ENCODE measurements at regions not wholly inside any gene's neighbourhood (a gene's known extent, or its start where the extent isn't known, plus 50 kb on each side); places are given as distances from the start of the nearest gene placed in this dataset.

DNA sequence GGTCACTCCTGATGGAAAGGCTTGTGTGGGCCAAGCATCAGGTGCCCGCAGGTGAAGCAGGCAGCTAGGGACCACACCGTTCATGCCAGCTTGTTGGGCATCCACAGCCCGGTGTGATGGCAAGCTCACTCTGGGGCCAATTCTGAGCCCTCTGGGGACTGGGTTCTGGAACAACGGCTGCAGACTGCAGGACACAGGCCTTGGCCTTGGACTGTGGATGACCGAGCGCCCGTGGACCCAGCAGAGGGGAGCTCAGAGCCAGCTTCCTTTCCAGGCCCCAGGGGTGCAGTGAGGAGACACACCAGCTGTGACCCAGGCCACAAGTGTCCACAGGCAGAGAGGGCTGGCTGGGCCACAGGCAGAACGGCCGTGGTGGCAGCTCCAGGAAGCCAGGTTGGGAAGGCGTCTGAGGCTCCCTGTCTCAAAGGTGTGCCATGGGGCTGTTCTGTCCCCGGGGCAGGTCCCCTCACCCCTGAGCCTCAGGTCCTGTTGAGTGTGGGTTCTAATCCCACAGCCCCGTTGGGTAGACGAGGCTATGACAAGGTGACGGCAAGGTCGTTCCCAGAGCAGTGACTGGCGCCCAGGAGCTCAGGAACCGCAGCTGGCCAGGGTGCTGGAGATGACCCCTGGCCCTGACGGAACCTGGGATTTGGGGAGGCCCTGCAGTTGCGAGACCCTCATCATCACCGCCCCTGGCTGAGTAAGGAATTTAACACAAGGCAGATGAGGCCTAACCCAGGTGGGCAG is 1079.4 kb downstream of the BRD1 start:
- no peak for ATAC-seq (replicated peaks in 6 of 8)
- 27 to 98% (median 57%) methylated on average over 3 to 6 of the region's 20 CpGs; no CpG with 5 or more reads in 7 of the 10 experiments for WGBS, 10 experiments
- in situ Hi-C loops (cut with MboI; ENCODE audit: low pct_unique_long_range_greater_than_20kb in 2 of 9, low sequenced_read_pairs in 9 of 9, unreplicated experiment in 9 of 9), result no loop called here
- H3K27ac ChIP-seq, result no peak overlapping the region
- H3K4me3 ChIP-seq, result no peak overlapping the region
- H3K4me1 ChIP-seq (replicated peaks in 1 of 2), result no peaks in the 10 kb centered on the region

DNA sequence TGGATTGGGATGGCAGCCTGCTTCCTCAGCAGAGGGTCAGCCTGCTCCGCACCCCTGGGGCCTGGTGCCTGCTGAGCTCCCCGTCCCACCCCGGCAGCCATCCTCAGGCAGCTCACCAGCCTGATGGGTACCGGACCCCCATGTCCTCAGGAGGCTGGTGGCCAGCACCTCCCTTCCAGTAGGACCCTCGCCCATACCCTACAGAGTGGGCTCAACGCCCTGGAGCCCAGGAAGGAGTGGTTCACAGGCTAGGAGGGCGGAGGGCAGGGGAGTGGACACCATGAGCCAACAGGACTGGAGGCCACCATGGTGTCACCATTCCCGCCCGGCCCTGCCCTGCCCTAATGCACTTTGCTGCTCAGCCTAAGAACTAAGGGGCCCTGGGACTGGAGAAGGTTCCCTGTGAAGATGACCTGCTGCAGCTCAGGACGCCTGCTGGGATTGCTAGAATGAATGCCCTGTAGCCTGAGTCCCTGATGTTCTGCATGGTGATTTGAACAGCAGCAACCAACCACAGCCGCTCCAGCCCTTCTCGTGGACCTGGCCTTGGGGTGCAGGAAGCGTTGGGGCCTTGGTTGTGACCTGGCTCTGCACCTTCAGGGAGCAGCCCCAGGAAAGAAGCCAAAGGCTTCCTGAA is 1080.8 kb downstream of the BRD1 start:
- H3K4me1 ChIP-seq (replicated peaks in 1 of 2), result no peaks in the 10 kb centered on the region
- H3K4me3 ChIP-seq, result no peak overlapping the region
- in situ Hi-C loops (cut with MboI; ENCODE audit: low pct_unique_long_range_greater_than_20kb in 2 of 9, low sequenced_read_pairs in 9 of 9, unreplicated experiment in 9 of 9), result no loop called here
- ATAC-seq (replicated peaks in 6 of 8), result no peak
- WGBS, 10 experiments, result 67 to 93% (median 73%) methylated on average over 1 to 3 of the region's 13 CpGs; no CpG with 5 or more reads in 6 of the 10 experiments
- no peak overlapping the region for H3K27ac ChIP-seq

DNA sequence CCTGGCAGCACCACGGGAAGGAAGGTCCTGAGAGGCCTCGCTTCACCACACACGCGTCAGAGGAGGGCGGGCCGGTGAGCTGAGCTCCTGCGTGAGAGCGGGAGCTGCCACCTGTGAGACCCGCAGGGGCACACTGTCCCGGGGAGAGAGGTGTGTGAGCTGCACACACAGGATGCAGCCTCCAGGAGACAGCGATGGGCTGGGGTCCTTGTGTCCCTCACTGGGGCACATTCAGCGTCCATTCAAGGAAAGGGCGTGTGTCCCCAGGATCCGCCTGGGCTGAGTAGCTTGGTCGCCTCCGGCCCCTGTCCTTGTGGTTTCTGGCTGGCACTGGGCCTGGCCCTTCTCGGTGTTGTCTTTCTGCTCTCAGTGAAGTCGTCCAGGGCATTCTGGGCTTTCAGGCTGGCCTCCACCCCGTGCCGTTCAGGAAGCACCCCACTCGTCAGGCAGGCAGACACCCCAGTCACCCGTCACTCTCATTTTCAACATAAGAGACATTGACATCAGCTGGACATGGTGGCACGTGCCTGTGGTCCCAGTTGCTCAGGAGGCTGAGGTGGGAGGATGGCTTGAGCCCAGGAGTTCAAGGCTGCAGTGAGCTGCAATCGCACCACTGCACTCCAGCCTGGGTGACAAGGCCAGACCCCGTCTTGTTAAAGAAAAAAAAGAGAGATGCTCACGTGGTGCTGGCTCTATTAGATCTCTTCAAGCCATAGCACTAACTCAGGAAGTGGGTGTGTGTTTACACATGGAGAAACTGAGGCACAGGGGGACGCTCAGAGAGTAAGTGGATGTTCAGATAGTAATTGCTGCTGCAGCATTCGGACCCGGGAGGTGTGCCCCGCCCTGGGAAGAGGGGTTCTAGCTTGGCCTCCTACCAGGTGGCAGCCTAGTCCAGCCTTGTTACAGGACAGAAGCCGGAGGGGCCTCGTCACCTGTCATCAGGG is 1081.6 kb downstream of the BRD1 start:
- H3K4me3 ChIP-seq, result no peak overlapping the region
- no peak for ATAC-seq (replicated peaks in 6 of 8)
- no peaks in the 10 kb centered on the region for H3K4me1 ChIP-seq (replicated peaks in 1 of 2)
- in situ Hi-C loops (cut with MboI; ENCODE audit: low pct_unique_long_range_greater_than_20kb in 2 of 9, low sequenced_read_pairs in 9 of 9, unreplicated experiment in 9 of 9), result no loop called here
- 0 to 88% (median 50%) methylated on average over 1 to 5 of the region's 32 CpGs; no CpG with 5 or more reads in 3 of the 10 experiments for WGBS, 10 experiments
- H3K27ac ChIP-seq, result no peak overlapping the region

DNA sequence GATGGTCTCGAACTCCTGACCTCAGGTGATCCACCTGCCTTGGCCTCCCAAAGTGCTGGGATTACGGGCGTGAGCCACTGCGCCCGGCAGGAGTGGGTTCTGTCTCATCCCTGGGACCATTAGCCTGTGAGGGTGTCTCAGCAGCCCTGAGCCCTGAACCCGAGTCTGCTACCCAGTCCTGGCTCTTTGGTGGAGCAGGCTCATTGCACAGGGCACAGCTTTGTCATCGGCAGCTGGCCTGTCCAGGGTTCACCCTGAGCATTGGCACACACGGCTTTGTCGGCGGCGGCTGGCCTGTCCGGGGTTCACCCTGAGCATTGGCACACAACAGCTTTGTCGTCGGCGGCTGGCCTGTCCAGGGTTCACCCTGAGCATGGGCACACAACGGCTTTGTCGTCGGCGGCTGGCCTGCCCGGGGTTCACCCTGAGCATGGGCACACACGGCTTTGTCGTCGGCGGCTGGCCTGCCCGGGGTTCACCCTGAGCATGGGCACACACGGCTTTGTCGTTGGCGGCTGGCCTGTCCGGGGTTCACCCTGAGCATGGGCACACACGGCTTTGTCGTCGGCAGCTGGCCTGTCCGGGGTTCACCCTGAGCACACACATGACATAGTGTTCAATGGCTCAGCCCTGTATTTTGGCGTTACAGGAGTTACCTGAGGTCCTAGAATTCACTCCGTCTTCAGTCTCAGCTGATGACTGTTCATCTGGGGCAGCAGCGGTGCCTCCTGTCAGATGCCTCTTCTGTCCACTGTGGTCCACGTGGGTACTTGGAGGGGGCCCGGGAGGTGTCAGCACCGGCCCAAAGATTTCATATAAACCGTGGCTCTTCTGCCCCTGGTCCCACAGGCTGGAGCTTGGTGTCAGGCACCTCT is 1082.5 kb downstream of the BRD1 start:
- WGBS, 10 experiments, result 20 to 96% (median 80%) methylated on average over 1 to 9 of the region's 40 CpGs; no CpG with 5 or more reads in 3 of the 10 experiments
- ATAC-seq (replicated peaks in 6 of 8), result no peak

DNA sequence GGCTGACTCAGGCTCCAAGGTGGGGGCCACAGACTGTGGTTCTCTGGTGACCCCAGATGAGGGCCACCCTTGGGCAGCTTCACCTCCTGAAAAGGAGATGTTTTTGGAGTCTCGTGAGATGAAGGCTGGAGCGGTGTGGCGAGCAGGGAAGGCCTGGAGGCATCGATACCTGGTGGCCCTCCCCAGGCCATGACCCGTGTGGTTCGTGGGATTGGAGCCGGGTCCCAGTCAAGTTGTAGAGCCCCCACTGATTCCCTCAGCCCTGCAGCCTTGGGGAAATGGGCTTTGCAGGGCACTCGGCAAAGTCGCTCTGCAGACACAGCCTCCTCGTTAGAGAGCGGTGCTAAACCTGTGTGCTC is 1083.4 kb downstream of the BRD1 start:
- in situ Hi-C loops (cut with MboI; ENCODE audit: low pct_unique_long_range_greater_than_20kb in 2 of 9, low sequenced_read_pairs in 9 of 9, unreplicated experiment in 9 of 9), result no loop called here
- no peak overlapping the region for H3K27ac ChIP-seq
- no peak overlapping the region for H3K4me3 ChIP-seq
- no peaks in the 10 kb centered on the region for H3K4me1 ChIP-seq (replicated peaks in 1 of 2)
- no peak for ATAC-seq (replicated peaks in 6 of 8)
- WGBS, 10 experiments, result 83 to 100% (median 88%) methylated on average over 2 to 8 of the region's 11 CpGs; no CpG with 5 or more reads in 5 of the 10 experiments

More for the DNA sequence above, 1082.5 kb downstream of the BRD1 start:
- Histone ChIP-seq H3K27ac (no peak overlapping the region), H3K4me3 (no peak overlapping the region), H3K4me1 (replicated peaks in 1 of 2) (no peaks in the 10 kb centered on the region)
- in situ Hi-C loops (cut with MboI; ENCODE audit: low pct_unique_long_range_greater_than_20kb in 2 of 9, low sequenced_read_pairs in 9 of 9, unreplicated experiment in 9 of 9), result no loop called here

DNA sequence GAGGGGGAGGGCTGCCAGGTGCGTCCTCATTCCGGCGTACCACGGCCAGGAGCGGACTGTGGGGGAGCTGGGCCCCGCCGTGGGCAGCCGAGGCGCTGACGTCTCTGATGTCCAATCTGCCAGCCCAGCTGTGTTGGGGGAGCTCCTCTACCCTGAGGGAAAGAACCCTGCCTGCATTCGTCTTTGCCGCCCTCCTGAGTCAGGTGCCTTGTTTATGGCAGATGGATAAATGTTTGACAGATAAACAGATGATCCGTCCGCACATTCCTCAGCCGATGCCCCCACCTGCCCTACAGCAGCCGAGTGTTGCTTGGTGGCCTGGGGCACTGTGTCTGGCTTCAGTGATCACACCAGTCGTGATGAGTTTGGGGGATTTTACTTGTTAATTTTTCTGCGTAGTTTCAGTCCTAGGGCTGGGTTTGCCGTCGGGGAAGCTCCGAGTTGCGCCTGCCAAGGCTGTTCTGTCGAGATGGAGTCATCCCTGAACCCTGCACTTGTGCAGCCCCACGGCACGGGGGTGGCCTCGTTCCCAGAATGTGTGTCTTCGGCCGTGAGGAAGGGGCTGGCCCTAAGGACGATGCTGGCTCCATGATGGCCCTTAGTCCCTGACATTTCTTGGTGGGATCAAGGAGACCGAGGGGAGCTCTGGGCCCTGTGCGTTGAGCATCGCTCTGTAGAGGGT is 1083.9 kb downstream of the BRD1 start:
- Histone ChIP-seq H3K27ac (no peak overlapping the region), H3K4me3 (no peak overlapping the region), H3K4me1 (replicated peaks in 1 of 2) (no peaks in the 10 kb centered on the region)
- in situ Hi-C loops (cut with MboI; ENCODE audit: low pct_unique_long_range_greater_than_20kb in 2 of 9, low sequenced_read_pairs in 9 of 9, unreplicated experiment in 9 of 9), result no loop called here
- ATAC-seq (replicated peaks in 6 of 8), result no peak
- 55 to 94% (median 75%) methylated on average over 3 to 9 of the region's 32 CpGs; no CpG with 5 or more reads in 3 of the 10 experiments for WGBS, 10 experiments

DNA sequence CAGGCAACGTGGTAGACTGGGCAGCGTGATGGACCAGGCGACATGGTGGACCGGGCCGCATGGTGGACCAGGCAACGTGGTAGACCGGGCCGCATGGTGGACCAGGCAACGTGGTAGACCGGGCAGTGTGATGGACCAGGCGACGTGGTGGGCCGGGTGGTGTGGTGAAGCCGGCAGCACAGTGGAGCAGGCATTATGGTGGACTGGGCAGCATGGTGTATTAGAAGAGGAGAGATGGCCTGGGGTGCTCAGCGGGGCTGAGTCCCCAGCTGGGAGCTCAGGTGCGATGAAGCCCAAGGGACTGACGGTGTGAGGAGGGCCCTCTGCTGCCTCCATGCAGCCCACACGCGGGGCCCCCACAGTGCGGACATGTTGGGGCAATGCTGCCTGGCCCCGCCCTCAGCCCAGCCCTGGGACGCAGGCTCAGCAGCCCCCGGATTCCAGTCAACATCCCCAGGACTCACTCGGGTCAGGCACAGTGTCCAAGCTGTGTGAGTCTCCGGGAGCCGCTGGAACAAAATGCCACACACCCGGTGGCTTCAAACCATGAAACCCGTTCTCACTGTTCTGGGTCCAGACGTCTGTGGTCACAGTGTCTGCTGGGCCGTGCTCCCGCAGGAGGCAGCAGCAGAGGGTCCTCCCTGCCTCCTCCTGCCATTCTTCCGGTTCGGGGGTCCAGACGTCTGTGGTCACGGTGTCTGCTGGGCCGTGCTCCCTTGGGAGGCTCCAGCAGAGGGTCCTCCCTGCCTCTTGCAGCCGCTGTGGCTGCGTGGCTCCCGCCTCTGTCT is 1084.9 kb downstream of the BRD1 start:
- in situ Hi-C loops (cut with MboI; ENCODE audit: low pct_unique_long_range_greater_than_20kb in 2 of 9, low sequenced_read_pairs in 9 of 9, unreplicated experiment in 9 of 9), result no loop called here
- no peak for ATAC-seq (replicated peaks in 6 of 8)
- H3K27ac ChIP-seq, result no peak overlapping the region
- no peaks in the 10 kb centered on the region for H3K4me1 ChIP-seq (replicated peaks in 1 of 2)
- H3K4me3 ChIP-seq, result no peak overlapping the region
- 80 to 100% (median 84%) methylated on average over 1 to 12 of the region's 39 CpGs; no CpG with 5 or more reads in 6 of the 10 experiments for WGBS, 10 experiments

DNA sequence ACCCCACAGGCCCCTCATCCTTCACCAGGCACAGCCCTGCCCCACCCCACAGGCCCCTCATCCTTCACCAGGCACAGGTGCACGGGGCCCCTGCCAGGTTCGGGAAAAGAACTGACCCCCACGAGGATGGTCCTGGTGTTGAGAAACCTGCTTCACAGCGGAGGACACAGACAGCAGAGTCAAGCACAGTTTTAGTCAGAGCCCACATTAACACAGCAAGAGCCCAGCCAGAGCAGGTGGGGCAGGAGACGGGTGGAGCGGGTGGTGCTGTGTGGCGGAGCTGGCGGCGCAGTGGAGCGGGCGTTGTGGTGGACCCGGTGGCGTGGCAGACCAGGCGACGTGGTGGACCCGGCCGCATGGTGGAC is 1085.5 kb downstream of the BRD1 start:
- ATAC-seq (replicated peaks in 6 of 8), result no peak
- Histone ChIP-seq H3K4me3 (no peak overlapping the region), H3K4me1 (replicated peaks in 1 of 2) (no peaks in the 10 kb centered on the region), H3K27ac (no peak overlapping the region)
- 90 to 100% (median 100%) methylated on average over 1 to 7 of the region's 17 CpGs; no CpG with 5 or more reads in 7 of the 10 experiments for WGBS, 10 experiments
- in situ Hi-C loops (cut with MboI; ENCODE audit: low pct_unique_long_range_greater_than_20kb in 2 of 9, low sequenced_read_pairs in 9 of 9, unreplicated experiment in 9 of 9), result no loop called here

DNA sequence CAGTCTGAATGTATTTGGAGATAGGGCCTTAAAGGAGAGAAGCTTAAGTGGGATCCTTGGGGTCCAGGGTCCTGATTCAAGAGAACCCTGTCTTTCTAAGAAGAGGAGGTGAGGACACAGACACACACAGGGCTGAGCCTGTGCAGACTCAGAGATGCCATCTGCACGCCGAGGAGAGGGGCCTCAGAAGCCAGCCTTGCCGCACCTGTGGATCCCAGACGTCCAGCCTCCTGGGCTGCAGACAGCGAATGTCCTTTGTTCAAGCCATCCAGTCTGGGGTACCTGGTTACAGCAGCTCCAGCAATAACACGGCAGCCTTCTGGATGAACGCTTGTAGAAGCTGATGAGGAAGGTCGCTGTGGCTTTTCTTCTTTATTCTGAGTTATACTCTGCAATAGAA is 1086.1 kb downstream of the BRD1 start:
- Histone ChIP-seq H3K27ac (no peak overlapping the region), H3K4me1 (replicated peaks in 1 of 2) (no peaks in the 10 kb centered on the region), H3K4me3 (no peak overlapping the region)
- 60 to 88% (median 67%) methylated on average over 1 to 7 of the region's 8 CpGs; no CpG with 5 or more reads in 5 of the 10 experiments for WGBS, 10 experiments
- in situ Hi-C loops (cut with MboI; ENCODE audit: low pct_unique_long_range_greater_than_20kb in 2 of 9, low sequenced_read_pairs in 9 of 9, unreplicated experiment in 9 of 9), result no loop called here
- no peak for ATAC-seq (replicated peaks in 6 of 8)

DNA sequence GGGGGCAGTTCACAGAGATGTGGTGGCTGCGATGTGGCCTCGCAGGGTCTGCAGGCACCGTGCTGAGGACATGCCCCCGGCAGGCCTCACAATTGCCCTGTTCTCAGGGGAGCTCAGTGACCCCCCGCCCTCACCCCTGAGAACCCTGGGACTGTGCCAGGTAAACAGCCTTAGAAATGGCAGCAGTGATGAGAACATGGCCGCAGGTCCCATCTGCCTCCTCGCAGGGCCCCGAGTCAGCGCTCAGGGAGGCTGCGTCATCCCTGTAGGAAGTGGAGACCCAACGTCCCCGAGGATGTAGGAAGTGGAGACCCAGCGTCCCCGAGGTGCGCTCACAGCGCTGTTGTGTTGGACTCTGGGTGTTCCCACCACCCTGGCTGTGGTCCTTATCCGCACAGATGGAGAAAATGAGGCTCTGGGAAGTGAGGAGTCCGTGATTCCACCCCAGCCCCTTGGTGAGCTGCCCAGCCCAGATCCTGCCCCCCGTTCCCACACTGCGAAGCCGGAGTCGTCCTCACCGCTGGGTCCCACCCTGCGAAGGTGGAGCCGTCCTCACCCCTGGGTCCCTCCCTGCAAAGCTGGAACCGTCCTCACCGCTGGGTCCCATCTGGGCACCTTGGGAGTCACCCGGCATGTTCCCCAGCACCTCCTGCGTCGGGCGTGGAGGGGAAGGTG is 1086.8 kb downstream of the BRD1 start:
- Histone ChIP-seq H3K27ac (no peak overlapping the region), H3K4me3 (no peak overlapping the region), H3K4me1 (replicated peaks in 1 of 2) (no peaks in the 10 kb centered on the region)
- 70% methylated on average over 2 of the region's 31 CpGs; no CpG with 5 or more reads in 9 of the 10 experiments for WGBS, 10 experiments
- in situ Hi-C loops (cut with MboI; ENCODE audit: low pct_unique_long_range_greater_than_20kb in 2 of 9, low sequenced_read_pairs in 9 of 9, unreplicated experiment in 9 of 9), result no loop called here
- ATAC-seq (replicated peaks in 6 of 8), result no peak

DNA sequence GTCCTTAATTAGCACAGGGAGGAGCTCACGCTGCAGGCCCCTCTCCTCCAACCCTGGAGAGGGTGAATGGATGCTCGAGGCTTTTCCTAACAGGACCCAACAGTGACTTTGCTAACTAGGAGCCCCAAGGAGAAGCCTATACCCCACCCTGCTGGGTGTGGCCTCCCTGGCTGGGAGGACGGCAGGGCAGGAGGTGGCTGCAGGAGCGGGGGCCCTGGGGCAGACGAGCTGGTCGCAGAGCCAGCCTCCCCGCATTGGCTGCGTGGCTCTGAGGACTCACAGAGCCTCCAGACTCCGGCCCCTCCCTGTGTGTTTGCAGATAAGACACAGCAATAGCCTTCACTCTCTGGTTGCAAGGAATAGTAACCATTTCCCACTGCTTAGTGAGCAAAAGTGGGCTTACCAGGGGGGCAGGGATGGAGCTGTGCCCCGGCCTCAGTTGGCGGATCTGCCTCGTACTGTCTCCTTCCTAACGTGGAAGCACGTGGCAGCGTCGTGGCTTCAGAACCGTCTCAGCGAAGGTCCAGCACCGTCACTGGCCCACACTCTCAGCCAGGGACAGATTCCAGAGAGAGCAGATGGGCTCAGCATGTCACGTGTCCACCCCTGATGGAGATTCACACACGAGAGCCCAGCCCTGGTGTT is 1087.5 kb downstream of the BRD1 start:
- Histone ChIP-seq H3K4me1 (replicated peaks in 1 of 2) (no peaks in the 10 kb centered on the region), H3K4me3 (no peak overlapping the region), H3K27ac (no peak overlapping the region)
- 20 to 80% (median 55%) methylated on average over 1 to 4 of the region's 21 CpGs; no CpG with 5 or more reads in 4 of the 10 experiments for WGBS, 10 experiments
- in situ Hi-C loops (cut with MboI; ENCODE audit: low pct_unique_long_range_greater_than_20kb in 2 of 9, low sequenced_read_pairs in 9 of 9, unreplicated experiment in 9 of 9), result no loop called here
- no peak for ATAC-seq (replicated peaks in 6 of 8)
